Brain microvascular endothelial cell (primary cell): ENCODE measurements at regions not wholly inside any gene's neighbourhood (a gene's known extent, or its start where the extent isn't known, plus 50 kb on each side); places are given as distances from the start of the nearest gene placed in this dataset.

Experiments used
- DNase-seq: peaks from one replicate; pipeline ENCODE4 v3.0.0-alpha.2; 2020
- H3K27ac ChIP-seq: fragments of 250-450 bp; sonication (Bioruptor Pico); 2 replicates; pipeline ENCODE4 v1.5.1; 2020; ENCODE audit warnings: mild to moderate bottlenecking, moderate library complexity
- H3K27me3 ChIP-seq: fragments of 250-450 bp; sonication (Bioruptor Pico); replicated peaks from 2 replicates; pipeline ENCODE4 v1.5.1; 2020; ENCODE audit warnings: mild to moderate bottlenecking
- H3K36me3 ChIP-seq: fragments of 250-450 bp; sonication (Bioruptor Pico); replicated peaks from 2 replicates; pipeline ENCODE4 v1.5.1; 2020; ENCODE audit warnings: mild to moderate bottlenecking
- H3K4me3 ChIP-seq: 2 replicates; pipeline ENCODE4 v1.5.1; 2011; ENCODE audit warnings: low read depth, mild to moderate bottlenecking, control low read depth, low read length, moderate library complexity
- in situ Hi-C: cut with HindIII; loops from 2 replicates; pipeline ENCODE4 v1.10.0; 2017; ENCODE audit warnings: low sequenced_read_pairs, low pct_ligation_motif_present
- TF ChIP-seq, protein P1 (sequence below): IDR thresholded peaks from 2 replicates; pipeline ENCODE4 v1.5.1; 2011; ENCODE audit warnings: low read depth, mild to moderate bottlenecking, moderate library complexity, low read length, control low read depth, inconsistent platforms; ENCODE audit errors: missing control alignments

DNA sequence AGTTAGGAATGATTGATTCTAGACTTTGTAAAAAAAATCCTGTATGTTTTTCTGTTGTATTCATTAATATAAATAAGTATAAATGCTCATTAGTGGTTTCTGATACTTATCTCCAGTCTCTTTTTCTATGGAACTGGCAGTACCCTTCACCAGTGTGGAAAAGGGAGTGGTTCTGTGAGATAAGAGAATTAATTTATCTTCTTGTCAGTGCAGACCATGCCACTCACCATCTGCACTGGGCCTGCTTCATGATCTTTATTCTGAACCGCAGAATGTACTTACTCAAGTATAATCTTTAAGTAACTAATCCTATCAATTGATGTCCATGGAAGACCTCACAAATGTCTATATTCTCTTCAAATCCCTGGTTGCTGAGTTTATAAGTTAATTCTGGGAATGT lies 836.1 kb upstream of the CDH8 start:
- no peak for DNase-seq
- Histone ChIP-seq H3K36me3 (no peaks in the 10 kb centered on the region), H3K27me3 (no peaks in the 10 kb centered on the region), H3K27ac (no peak overlapping the region), H3K4me3 (no peak overlapping the region)
- TF ChIP-seq, protein P1, sequence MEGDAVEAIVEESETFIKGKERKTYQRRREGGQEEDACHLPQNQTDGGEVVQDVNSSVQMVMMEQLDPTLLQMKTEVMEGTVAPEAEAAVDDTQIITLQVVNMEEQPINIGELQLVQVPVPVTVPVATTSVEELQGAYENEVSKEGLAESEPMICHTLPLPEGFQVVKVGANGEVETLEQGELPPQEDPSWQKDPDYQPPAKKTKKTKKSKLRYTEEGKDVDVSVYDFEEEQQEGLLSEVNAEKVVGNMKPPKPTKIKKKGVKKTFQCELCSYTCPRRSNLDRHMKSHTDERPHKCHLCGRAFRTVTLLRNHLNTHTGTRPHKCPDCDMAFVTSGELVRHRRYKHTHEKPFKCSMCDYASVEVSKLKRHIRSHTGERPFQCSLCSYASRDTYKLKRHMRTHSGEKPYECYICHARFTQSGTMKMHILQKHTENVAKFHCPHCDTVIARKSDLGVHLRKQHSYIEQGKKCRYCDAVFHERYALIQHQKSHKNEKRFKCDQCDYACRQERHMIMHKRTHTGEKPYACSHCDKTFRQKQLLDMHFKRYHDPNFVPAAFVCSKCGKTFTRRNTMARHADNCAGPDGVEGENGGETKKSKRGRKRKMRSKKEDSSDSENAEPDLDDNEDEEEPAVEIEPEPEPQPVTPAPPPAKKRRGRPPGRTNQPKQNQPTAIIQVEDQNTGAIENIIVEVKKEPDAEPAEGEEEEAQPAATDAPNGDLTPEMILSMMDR: no peak
- in situ Hi-C loops: no loop called here

DNA sequence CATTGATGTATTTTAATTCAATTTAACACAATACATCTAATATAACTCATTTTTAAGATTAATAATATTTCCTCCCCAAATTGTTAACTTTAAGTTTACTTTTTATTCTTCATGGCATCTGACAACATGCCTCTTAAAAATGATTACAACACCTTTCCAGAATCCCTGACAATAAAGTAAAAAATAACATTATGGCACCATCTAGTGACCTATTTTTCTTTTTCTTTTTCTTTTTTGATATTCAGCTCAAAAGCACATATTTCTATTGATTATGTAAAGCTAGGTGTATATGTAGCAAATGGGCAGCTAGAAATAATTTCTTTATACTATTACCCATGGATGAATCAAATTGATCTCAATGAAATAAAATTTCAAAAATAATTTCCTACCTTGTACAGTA lies 834.3 kb upstream of the CDH8 start:
- Histone ChIP-seq H3K4me3 (no peak overlapping the region), H3K36me3 (no peaks in the 10 kb centered on the region), H3K27me3 (no peaks in the 10 kb centered on the region), H3K27ac (no peak overlapping the region)
- DNase-seq: no peak
- TF ChIP-seq, protein P1: no peak
- in situ Hi-C loops: no loop called here

DNA sequence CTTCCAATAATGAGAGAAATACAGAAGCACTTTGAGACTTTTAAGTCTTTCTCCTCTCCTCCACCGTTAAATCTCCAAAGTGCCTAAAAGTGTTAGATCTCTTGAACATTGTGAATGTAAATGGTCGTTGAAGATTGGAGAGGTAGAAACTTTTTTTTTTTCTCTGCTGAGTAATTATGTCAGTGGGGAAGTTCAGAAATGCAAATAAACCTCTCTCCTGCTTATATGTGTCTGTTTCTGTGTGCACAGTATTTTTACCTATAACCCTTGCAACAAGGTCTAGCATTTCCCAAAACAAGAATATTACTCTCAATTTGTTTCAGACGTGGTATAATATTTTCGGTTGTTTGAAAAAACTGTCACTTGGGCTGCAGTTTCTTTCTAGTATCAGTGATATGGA lies 833.6 kb upstream of the CDH8 start:
- no peak for DNase-seq
- Histone ChIP-seq H3K36me3 (no peaks in the 10 kb centered on the region), H3K4me3 (no peak overlapping the region), H3K27me3 (no peaks in the 10 kb centered on the region), H3K27ac (no peak overlapping the region)
- TF ChIP-seq, protein P1: no peak
- in situ Hi-C loops: no loop called here

DNA sequence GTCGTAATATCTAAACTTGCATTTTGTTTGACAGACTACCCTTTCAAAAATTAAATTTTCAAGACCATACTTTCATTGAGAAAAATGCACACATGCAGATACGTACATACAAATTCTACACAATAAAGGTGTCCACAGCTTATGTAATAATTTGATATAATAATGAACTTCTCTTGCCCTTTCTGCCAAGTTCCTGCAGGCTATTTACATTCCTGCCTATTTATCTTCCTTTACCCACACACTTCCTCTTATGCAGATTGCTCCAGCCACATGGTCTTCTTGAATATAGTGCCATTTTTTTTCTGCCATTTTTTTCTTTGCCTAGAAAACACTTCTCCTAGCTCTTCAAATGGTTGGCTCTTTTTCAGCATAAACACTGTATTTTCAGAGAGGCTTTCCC lies 826.9 kb upstream of the CDH8 start:
- Histone ChIP-seq H3K4me3 (no peak overlapping the region), H3K27ac (no peak overlapping the region), H3K27me3 (no peaks in the 10 kb centered on the region), H3K36me3 (no peaks in the 10 kb centered on the region)
- no peak for DNase-seq
- TF ChIP-seq, protein P1: no peak
- in situ Hi-C loops: no loop called here

DNA sequence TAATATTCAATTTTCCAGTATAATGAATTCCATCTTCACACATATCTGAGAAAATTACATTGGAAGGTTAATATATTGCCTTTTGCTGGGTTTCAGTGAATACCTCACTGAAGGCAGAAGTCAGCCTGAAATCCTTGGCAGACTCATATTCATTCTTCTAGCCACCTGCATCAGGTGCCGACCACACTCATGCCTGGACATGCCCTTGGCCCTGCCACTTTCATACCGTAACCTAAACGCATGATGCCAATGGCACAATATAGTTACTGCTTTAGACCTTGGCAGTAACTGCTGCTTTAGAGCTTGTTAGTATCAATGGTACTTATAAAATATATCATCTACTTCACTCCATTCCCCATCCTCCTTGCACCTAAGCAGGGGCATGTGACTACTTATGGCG lies 817.6 kb upstream of the CDH8 start:
- in situ Hi-C loops: no loop called here
- H3K27me3 ChIP-seq: no peaks in the 10 kb centered on the region
- H3K36me3 ChIP-seq: no peaks in the 10 kb centered on the region
- H3K4me3 ChIP-seq: no peak overlapping the region
- H3K27ac ChIP-seq: no peak overlapping the region
- DNase-seq: no peak
- TF ChIP-seq, protein P1: no peak

DNA sequence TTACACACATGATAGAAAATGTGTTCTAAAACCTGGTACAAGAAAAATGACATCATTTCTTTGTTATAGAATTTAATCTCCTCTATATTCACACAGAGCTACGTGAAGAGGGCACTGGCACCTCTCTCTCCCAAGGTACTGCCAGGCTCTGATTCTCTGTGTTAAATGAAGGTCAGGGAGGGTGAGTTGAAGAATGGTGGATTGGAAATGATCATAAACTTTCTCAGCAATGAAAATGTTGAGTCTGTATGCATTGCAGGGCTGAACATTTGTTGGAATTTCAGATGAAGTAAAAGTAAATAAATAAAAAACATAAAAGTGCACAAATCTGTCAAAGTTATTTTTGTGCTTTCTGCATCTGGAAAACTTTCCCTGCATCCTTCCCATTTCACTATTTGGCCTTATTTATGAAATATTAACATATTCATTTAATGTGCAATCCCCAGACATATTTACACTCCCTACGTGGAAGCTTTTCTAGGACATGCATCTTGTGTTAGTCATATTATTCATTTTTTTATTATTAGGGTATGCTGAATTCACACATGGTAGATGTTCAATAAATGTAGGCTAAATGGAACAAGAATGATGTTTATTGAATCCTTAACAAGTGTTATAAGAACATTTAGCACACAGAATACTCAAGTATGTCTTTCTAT lies 810.3 kb upstream of the CDH8 start:
- TF ChIP-seq, protein P1: no peak
- in situ Hi-C loops: no loop called here
- no peak for DNase-seq
- H3K36me3 ChIP-seq: no peaks in the 10 kb centered on the region
- H3K4me3 ChIP-seq: no peak overlapping the region
- no peaks in the 10 kb centered on the region for H3K27me3 ChIP-seq
- H3K27ac ChIP-seq: no peak overlapping the region
